ENCODE measurements at regions not wholly inside any gene's neighbourhood (a gene's known extent, or its start where the extent isn't known, plus 50 kb on each side); places are given as distances from the start of the nearest gene placed in this dataset.
A peak's percentile ranks its signal among the peaks of the same experiment; 100 is the strongest.

DNA sequence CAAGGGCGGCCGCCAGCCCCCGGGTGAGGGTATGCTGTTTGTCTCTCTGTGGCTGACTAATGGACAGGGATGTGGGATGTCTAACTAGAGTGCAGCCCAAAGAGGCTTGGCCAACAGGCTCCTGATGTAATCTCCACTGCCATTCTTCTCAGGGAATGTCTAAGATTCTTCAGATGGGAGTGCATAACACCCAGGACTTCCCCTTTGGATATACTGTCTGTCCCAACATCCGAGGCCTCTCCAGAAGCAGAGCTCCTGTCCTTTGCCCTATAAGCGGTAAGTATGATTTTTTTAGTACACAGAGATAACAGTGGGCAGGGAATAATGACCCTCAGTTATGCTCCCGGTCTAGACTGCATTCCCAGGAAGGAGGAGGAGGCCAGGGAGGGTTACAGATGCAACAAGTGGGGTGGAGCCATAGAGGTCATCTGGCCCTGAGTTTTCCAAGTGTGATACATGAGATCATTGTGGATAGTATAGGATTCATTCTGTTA is 62.5 kb upstream of the SLCO2A1 start:
- CTCF ChIA-PET, result no interaction called here
- dilution Hi-C loops (cut with HindIII; ENCODE audit: low sequenced_read_pairs, unreplicated experiment), result no loop called here
- peak; percentile 33; the same call in 1 of the 2 replicates for TF ChIP-seq CEBPB (IDR thresholded peaks at IDR 0.05; ENCODE audit: low read depth, low read length)
- TF ChIP-seq MAZ (IDR thresholded peaks at IDR 0.05; ENCODE audit: borderline replicate concordance, low read depth, low read length), result no peak
- no peak for TF ChIP-seq BHLHE40 (IDR thresholded peaks at IDR 0.05; ENCODE audit: low read depth, low read length)
- no peak for TF ChIP-seq MXI1 (IDR thresholded peaks at IDR 0.05; ENCODE audit: borderline replicate concordance, low read depth, low read length)
- TF ChIP-seq RAD21 (IDR thresholded peaks at IDR 0.05; ENCODE audit: low read length), result no peak
- no peak for TF ChIP-seq RFX5 (IDR thresholded peaks at IDR 0.05; ENCODE audit: low read depth, low read length)
- TF ChIP-seq RCOR1 (IDR thresholded peaks at IDR 0.05; ENCODE audit: insufficient replicate concordance, low read length), result no peak
- TF ChIP-seq, protein P1, sequence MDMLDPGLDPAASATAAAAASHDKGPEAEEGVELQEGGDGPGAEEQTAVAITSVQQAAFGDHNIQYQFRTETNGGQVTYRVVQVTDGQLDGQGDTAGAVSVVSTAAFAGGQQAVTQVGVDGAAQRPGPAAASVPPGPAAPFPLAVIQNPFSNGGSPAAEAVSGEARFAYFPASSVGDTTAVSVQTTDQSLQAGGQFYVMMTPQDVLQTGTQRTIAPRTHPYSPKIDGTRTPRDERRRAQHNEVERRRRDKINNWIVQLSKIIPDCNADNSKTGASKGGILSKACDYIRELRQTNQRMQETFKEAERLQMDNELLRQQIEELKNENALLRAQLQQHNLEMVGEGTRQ (IDR thresholded peaks at IDR 0.05; ENCODE audit: low read depth, low read length), result no peak
- peak overlapping the region; percentile 52 for H3K27ac ChIP-seq (ENCODE audit: insufficient read depth, low read length)
- peak overlapping the region; percentile 6; the same call in 1 of the 2 replicates for H3K14ac ChIP-seq (replicated peaks; ENCODE audit: low read depth, low read length)
- H3K4ac ChIP-seq (ENCODE audit: low read depth, low read length), result peak overlapping the region; percentile 67
- BruUV-seq (replicated peaks), result no TSS peak
- H4K8ac ChIP-seq (ENCODE audit: low read depth in 2 of 2, low read length in 2 of 2), result peak overlapping the region in 1 of 2 experiments; percentile 19; a peak in 1 of 4 replicates
- no peaks in the 10 kb centered on the region for H3K9me3 ChIP-seq (ENCODE audit: control insufficient read depth, insufficient read depth, low read length)
- H2AK9ac ChIP-seq (replicated peaks; ENCODE audit: low read depth, low read length, poor library complexity), result no peak overlapping the region
- peak overlapping the region; percentile 8; the same call in 1 of the 3 replicates for H2BK15ac ChIP-seq (ENCODE audit: low read depth, low read length)
- intact Hi-C loops (cut with micrococcal nuclease), result no loop called here
- 79% methylated on average over 3 of the region's 6 CpGs; no CpG with 5 or more reads in 1 of the 2 experiments for WGBS, 2 experiments (ENCODE audit: extremely low coverage in 2 of 2, insufficient read length in 1 of 2)
- H3K79me1 ChIP-seq (ENCODE audit: low read depth in 1 of 2, low read length in 2 of 2), result no peaks in the 10 kb centered on the region
- no peak overlapping the region for H3K4me3 ChIP-seq (ENCODE audit: insufficient read depth, low read depth, low read length)
- peaks cover 21% of the 10 kb centered on the region for H3K9me1 ChIP-seq (ENCODE audit: insufficient read depth, low read length)
- peaks cover 23% of the 10 kb centered on the region for H3K4me1 ChIP-seq (ENCODE audit: control insufficient read depth, insufficient read depth, low read length)
- H3K4me2 ChIP-seq (ENCODE audit: low read depth, low read length), result peak overlapping the region; percentile 19; the same call in 1 of the 2 replicates
- H3K27me3 ChIP-seq (ENCODE audit: control insufficient read depth, insufficient read depth, low read length), result no peaks in the 10 kb centered on the region
- peak overlapping the region; percentile 35 for H2AFZ ChIP-seq (replicated peaks; ENCODE audit: low read length, poor library complexity)
- peak overlapping the region; percentile 71 for H2BK120ac ChIP-seq (ENCODE audit: low read depth, low read length)
- H4K20me1 ChIP-seq (ENCODE audit: insufficient read depth, low read length), result no peaks in the 10 kb centered on the region
- POLR2A ChIA-PET (ENCODE audit: unreplicated experiment), result no interaction called here
- DNase-seq (peak; percentile 76), ATAC-seq (ENCODE audit: low read depth) (peak; percentile 75)
- no peak overlapping the region for H3K56ac ChIP-seq (ENCODE audit: extremely low read depth, insufficient read depth, low read length)
- in situ Hi-C loops (cut with MboI; ENCODE audit: low sequenced_read_pairs), result no loop called here
- H2BK20ac ChIP-seq (ENCODE audit: low read depth, low read length), result peak overlapping the region; percentile 64
- H4K91ac ChIP-seq (ENCODE audit: insufficient read depth, low read depth, low read length), result peak overlapping the region; percentile 64
- peak overlapping the region; percentile 30; the same call in 1 of the 2 replicates for H4K5ac ChIP-seq (ENCODE audit: low read depth, low read length)
- H3K9ac ChIP-seq (ENCODE audit: low read depth, low read length), result no peak overlapping the region
- H2BK5ac ChIP-seq (ENCODE audit: low read depth, low read length, poor library complexity, severe bottlenecking), result peak overlapping the region; percentile 62
- no peak overlapping the region for H3K23ac ChIP-seq (ENCODE audit: low read depth, low read length)
- H3K18ac ChIP-seq (ENCODE audit: low read depth, low read length), result peak overlapping the region; percentile 62
- no peaks in the 10 kb centered on the region for H3K36me3 ChIP-seq (ENCODE audit: control insufficient read depth, insufficient read depth, low read length)
- H2AK5ac ChIP-seq (ENCODE audit: low read depth, low read length), result peak overlapping the region; percentile 25; the same call in 1 of the 2 replicates

Measured in IMR-90 (cell line).